NCI-H1694 treated with DMSO at 0.1 percent for 48 hours (cell line): ENCODE measurements at regions not wholly inside any gene's neighbourhood (a gene's known extent, or its start where the extent isn't known, plus 50 kb on each side); places are given as distances from the start of the nearest gene placed in this dataset.

Experiments
- DNase-seq: peaks from one replicate; lab custom pipeline; 2025; lab: John Stamatoyannopoulos, UW

GRCh38 chr4:83855044-83855443 lies 319.1 kb downstream of the GPAT3 start:
- no peak for DNase-seq

- no peak for DNase-seq
Measured at GRCh38 chr4:83852085-83852451, 316.2 kb downstream of the GPAT3 start.

DNA sequence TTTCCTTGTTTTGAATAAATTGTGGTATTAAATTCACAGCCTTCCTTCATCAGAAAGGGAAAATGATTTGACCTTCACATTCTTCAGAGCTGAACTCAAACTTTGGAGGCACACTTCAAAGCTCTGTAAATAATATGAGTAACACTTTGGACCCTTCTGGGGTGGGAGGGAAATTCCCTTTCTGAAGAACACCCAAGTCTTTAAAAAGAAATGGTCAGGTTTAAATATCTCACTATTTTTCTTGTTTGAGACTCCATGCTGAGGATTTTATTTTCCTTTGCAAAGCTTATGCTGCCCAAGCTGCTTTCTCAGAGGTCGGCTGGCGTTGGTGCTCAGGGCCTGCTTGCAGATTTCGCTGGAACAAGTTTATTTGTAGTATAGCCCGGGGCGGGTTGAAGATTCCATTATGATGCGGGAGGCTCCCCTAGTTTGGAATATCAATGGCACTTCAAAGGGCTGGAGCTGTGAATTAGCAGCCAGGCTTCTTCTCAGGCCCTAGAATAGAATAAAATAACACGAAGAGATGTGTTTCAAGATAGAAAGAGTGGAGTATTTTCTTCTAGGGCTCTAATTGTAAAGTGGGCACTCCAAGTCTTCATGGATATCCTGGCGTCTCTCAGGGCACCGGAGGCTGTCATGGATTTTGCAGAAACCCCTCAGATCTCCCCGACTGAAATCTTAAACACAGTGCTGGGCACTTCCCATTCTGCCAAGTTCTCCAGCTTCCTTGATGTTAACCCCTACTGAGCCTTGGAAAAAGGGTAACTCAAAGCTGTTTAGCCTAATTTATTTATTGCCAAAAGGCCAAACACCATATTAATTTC lies 315.6 kb downstream of the GPAT3 start:
- DNase-seq: no peak

DNA sequence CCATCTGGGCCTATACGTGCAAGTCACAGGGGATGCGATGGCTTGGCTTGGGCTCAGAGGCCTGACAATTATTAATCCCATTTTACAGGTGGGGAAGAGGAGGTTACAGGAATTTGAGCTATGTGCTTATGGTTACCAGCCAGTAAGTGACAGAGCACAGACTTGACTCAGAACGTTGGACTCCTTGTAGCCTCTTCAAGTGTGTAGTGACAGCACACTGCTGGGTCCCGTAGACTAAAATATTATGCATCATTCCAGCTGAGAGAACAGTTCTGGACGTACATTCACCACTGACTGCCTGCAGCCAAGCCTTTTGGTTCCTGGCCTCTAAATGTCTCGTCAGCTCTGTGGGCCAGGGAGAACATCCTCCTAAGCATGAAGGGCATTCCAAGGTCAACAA lies 314.5 kb downstream of the GPAT3 start:
- no peak for DNase-seq

- no peak for DNase-seq
Measured at GRCh38 chr4:83846193-83846830, 310.4 kb downstream of the GPAT3 start.

GRCh38 chr4:83839615-83840014 lies 303.7 kb downstream of the GPAT3 start:
- no peak for DNase-seq

GRCh38 chr4:83837614-83838308 lies 301.9 kb downstream of the GPAT3 start:
- DNase-seq: no peak

- DNase-seq: no peak
Measured at GRCh38 chr4:83833920-83834319, 298.0 kb downstream of the GPAT3 start.

DNA sequence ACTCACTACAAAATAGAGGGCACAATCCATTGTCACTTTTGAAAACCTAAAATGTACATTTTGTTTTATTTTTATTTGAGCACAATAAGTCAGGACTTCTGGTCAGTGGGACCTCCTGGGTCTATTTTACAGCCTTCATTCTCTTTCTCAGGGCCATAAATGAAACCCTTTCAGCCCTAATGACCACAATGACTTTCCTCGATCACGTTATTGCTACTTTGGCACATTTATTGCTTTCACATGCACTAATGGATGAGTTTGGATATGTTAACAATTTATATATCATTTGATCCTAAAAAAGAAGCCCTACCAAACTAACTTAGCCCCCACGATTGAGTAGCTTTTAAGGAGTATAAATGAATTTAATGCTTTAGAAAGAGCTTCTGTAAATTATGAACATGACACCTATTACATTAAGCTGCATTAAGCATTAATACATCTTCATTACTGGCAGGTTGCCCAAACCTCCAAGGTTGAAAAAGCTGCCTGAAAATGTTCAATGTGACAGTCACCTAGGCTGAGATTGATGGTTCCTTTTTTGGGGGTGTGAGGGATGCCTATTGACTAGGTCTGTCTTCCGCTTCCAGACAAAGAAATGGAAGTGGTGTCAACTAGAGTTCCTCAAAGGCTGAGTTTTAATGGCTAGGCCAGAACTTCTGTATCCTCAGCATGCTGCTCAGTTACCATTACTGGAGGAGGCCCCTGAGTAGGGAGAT lies 296.4 kb downstream of the GPAT3 start:
- no peak for DNase-seq

DNA sequence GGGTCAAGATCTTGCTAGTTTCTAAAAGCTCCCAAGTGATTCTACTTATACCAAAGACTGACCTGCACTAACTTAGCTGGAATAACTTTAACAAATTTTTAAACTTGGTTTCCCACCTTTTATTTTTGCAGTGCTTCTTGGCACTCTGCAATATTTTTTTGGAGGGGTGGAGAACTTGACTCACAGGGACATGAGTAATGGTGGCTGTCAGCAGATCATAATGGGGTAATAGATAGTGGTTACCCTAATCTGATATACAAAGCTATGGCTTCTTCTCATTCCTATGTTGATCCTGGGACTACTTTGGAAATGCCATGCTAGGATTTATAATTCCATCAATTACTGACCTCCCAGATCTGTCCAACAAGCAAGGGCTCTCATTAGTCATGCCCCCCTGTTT lies 295.7 kb downstream of the GPAT3 start:
- no peak for DNase-seq

- no peak for DNase-seq
Measured at GRCh38 chr4:83830138-83830888, 294.4 kb downstream of the GPAT3 start.

DNA sequence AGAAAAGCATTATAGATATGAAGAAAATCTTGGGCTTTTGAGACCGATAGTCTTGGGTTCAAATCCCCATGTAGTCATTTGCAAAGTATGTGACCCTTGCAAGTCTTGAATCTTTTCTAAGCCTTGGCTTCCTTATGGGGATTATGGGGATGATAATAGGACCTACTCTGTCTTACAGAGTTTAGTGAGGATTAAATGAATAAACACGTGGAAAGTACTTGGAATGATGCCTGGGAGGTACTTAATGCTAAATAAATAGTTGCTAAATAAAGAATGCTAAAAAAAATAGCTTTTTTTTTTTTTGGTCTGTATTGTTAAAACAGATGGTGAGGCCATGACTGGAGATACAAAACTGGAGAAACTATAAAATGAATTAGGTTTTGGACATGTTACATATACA lies 292.7 kb downstream of the GPAT3 start:
- DNase-seq: no peak

DNA sequence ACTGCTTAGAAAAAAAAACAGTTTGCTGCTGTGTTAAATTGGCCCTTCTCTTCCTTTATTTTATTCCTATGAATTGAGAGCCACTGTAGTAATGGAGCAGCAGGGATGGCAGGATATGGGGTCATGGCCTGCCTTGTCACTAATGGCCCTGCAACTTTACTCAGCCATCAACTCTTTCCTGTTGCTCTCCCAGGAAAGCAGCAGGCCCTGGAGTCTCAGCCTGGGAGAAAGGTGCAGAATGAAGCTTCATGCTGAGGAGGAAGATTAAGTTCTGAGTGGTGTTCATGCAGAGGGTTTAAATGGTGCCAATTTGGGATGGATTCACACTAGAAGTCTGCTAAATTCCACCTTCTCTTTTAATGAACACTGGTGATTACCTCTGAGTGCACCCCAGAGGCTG lies 285.6 kb downstream of the GPAT3 start:
- no peak for DNase-seq

GRCh38 chr4:83819582-83819981 lies 283.7 kb downstream of the GPAT3 start:
- DNase-seq: no peak

- no peak for DNase-seq
Measured at GRCh38 chr4:83810428-83810827, 274.5 kb downstream of the GPAT3 start.

DNA sequence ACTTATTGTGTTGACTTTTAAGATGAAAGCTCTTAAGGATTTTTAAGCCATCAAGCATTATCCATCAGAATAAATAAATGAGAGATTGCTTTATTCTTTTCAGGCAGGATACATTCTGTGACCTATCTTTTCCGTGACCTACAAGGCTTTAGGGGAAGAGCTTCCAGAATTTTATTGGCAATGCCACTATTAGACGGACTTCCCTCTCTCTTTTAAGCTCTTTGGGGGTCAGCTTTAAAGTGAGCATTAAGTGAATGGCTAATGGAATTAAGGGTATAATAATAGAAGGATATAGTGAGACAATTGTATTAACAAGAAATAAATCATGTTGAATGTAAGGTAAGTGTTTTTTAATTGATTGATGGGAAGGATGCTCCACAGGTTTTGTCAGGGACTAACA lies 273.7 kb downstream of the GPAT3 start:
- DNase-seq: no peak

- no peak for DNase-seq
Measured at GRCh38 chr4:83793481-83793880, 257.6 kb downstream of the GPAT3 start.

- DNase-seq: no peak
Measured at GRCh38 chr4:83785891-83786290, 250.0 kb downstream of the GPAT3 start.

DNA sequence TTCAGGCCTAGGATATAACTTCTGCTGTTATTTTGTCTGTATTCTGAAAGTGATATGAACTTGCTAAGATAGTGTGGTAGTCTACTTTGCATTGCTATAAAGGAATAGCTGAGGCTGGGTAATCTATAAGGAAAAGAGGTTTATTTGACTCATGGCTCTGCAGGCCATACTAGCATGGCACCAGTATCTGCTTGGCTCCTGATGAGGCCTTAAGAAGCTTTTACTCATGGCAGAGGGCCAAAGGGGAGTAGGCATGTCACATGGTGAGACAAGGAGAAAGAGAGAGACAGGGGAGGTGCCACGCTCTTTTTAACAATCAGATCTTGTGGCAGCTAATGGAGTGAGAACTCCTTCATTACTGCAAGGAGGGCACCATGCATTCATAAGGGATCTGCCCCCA lies 247.3 kb downstream of the GPAT3 start:
- no peak for DNase-seq

GRCh38 chr4:83782591-83782990 lies 246.7 kb downstream of the GPAT3 start:
- DNase-seq: no peak

DNA sequence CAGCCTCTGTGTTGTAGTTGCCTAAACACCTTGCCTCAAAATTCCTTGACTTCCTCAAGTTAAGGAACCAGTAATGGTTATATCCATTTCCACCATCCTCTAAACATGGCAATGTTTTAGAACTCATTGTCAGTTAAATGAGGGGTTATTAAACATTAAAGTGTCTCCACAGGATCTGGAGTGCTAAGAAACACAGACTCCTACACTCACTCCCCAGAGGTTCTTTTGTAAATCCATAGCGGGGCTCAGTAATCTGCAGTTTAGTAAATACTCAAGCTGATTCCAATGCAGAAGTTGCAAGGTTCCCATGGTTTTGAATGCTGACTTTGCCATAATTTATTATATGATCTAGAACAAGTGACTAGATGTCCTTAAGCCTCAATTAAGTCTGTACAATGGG lies 245.5 kb downstream of the GPAT3 start:
- DNase-seq: no peak
